HCT116 (cell line): ENCODE measurements at regions not wholly inside any gene's neighbourhood (a gene's known extent, or its start where the extent isn't known, plus 50 kb on each side); places are given as distances from the start of the nearest gene placed in this dataset.

ENCODE experiments used
- CBX3 ChIP-seq: IDR thresholded peaks from 2 replicates; pipeline ENCODE4 v1.6.1; 2012; ENCODE audit warnings: low read depth
- CTCF ChIP-seq, 3 experiments: fragments of 200-600 bp in 1 of 3; sonication (generic) in 1 of 3; IDR thresholded peaks in 2 of 3; conservative IDR thresholded peaks in 1 of 3; 2 replicates each; pipeline ENCODE4 v1.5.1; 2012 to 2017; ENCODE audit warnings: low read depth in 2 of 3, low read length in 2 of 3, antibody characterized with exemption in 1 of 3, borderline replicate concordance in 1 of 3, control low read depth in 1 of 3, mild to moderate bottlenecking in 1 of 3, mixed read lengths in 1 of 3, mixed run types in 1 of 3, moderate library complexity in 1 of 3; ENCODE audit not compliant: insufficient read depth in 1 of 3
- ELF1 ChIP-seq: IDR thresholded peaks from 2 replicates; pipeline ENCODE4 v1.6.1; 2012; ENCODE audit warnings: low read depth, borderline replicate concordance
- EZH2 ChIP-seq: fragments of 200-600 bp; sonication (generic); IDR thresholded peaks from 2 replicates; pipeline ENCODE4 v1.6.1; 2017; ENCODE audit warnings: antibody characterized with exemption, mixed run types
- JUND ChIP-seq: IDR thresholded peaks from 2 replicates; pipeline ENCODE4 v1.6.1; 2012
- MAX ChIP-seq: IDR thresholded peaks from 2 replicates; pipeline ENCODE4 v1.6.1; 2012
- POLR2A ChIP-seq: IDR thresholded peaks from 2 replicates; pipeline ENCODE4 v1.7.0; 2011; ENCODE audit warnings: borderline replicate concordance; ENCODE audit not compliant: insufficient read depth, insufficient read length; ENCODE audit errors: extremely low read depth
- POLR2AphosphoS5 ChIP-seq: IDR thresholded peaks from 2 replicates; pipeline ENCODE4 v1.6.1; 2011; ENCODE audit warnings: mild to moderate bottlenecking, low read depth, low read length, moderate library complexity
- REST ChIP-seq: IDR thresholded peaks from 2 replicates; pipeline ENCODE4 v1.6.1; 2012; ENCODE audit warnings: low read depth
- SIN3A ChIP-seq: IDR thresholded peaks from 2 replicates; pipeline ENCODE4 v1.6.1; 2012; ENCODE audit warnings: low read depth
- TCF7L2 ChIP-seq: IDR thresholded peaks from 2 replicates; pipeline ENCODE4 v1.7.0; 2011; ENCODE audit warnings: borderline replicate concordance, inconsistent platforms; ENCODE audit not compliant: insufficient read depth, insufficient read length; ENCODE audit errors: extremely low read depth
- ZNF274 ChIP-seq: fragments of 200-500 bp; sonication (Bioruptor generic); IDR thresholded peaks from 2 replicates; pipeline ENCODE4 v1.6.1; 2014; ENCODE audit warnings: mild to moderate bottlenecking, low read depth, low read length, inconsistent platforms

GRCh38 chr16:85275533-85276249 lies 163.4 kb upstream of the CIBAR2 start:
- TF ChIP-seq POLR2A, result no peak
- no peak for TF ChIP-seq SIN3A
- no peak for TF ChIP-seq ELF1
- TF ChIP-seq MAX, result no peak
- TF ChIP-seq REST, result no peak
- TF ChIP-seq JUND, result no peak
- peak; percentile 91 to 100 (median 99) for TF ChIP-seq CTCF (IDR thresholded peaks at IDR 0.05 in 2 of 3, conservative IDR thresholded peaks at IDR 0.05 in 1 of 3; ENCODE audit: borderline replicate concordance in 1 of 3, insufficient read depth in 1 of 3, low read depth in 2 of 3, low read length in 2 of 3)
- no peak for TF ChIP-seq POLR2AphosphoS5
- TF ChIP-seq EZH2, result no peak
- no peak for TF ChIP-seq CBX3
- TF ChIP-seq TCF7L2, result no peak
- TF ChIP-seq ZNF274, result no peak
